Kidney glomerular epithelial cell (primary cell): ENCODE measurements at regions not wholly inside any gene's neighbourhood (a gene's known extent, or its start where the extent isn't known, plus 50 kb on each side); places are given as distances from the start of the nearest gene placed in this dataset.

ENCODE experiments used
- DNase-seq: peaks from one replicate; lab custom pipeline; 2025; lab: John Stamatoyannopoulos, UW

DNA sequence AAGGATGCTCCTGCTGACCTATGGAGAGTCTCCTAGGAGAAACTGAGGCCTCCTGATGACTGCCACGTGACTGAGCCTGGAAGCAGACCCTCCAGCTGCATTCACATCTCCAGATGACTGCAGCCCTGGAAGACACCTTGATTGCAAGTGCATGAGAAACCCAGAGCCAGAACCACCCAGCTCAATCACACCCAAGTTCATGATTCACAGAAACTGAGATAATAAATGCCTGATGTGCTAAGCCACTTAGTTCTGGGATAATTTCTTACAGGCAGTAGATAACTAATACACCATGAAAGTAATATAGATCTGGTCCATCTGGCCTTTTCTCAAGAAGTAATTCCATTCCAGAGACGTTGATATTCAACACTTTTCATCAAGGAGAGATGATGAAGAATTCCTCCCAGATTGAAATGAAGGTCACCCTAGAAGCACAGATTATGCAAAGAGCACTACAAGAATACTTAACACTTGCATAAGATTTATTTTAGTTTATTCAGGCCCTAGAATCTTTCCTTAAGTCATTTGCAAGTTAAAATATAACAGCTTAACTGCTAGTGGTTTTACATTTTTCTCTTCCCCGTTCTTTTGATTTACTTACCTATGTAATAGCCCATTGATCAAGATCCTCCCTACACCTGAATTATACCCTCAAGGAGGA, 208.2 kb upstream of the INHBA start:
- peak; percentile 76 for DNase-seq

GRCh38 chr7:41907444-41907843, 204.6 kb upstream of the INHBA start:
- DNase-seq: no peak

GRCh38 chr7:41900532-41900931, 197.6 kb upstream of the INHBA start:
- no peak for DNase-seq

DNA sequence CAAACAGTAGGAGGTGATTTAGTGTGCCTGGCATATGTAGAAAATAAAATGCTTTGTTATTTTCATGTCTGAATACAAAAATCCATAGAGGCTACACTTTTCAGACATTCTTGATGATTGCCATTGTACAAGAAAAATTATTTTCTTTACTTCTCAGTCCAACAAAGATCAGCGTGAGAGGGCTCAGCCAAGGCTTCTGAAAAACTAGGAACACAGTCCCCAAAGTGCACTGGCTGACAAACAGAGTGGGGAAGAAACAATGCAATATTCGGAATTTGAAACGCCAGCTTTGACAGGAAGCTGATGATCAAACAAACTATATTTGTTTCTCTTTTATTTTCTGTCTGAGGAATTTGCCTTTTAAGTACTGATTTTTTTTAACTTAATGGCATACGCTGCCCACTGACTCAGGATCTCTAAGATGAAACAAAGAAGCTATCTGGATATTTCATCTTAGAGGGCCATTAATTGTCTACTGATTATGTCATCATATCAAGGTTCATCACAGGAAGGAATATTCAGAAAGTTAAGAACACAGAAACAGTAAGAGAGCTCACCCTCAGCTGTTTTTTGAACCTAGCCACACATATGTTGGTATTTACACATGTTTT, 197.0 kb upstream of the INHBA start:
- DNase-seq: no peak

- DNase-seq: no peak
Measured at GRCh38 chr7:41893656-41894055, 190.8 kb upstream of the INHBA start.

GRCh38 chr7:41892356-41893100, 189.6 kb upstream of the INHBA start:
- no peak for DNase-seq

GRCh38 chr7:41891950-41892349, 189.1 kb upstream of the INHBA start:
- no peak for DNase-seq

GRCh38 chr7:41890631-41891274, 187.9 kb upstream of the INHBA start:
- DNase-seq: no peak

- no peak for DNase-seq
Measured at GRCh38 chr7:41889472-41889871, 186.6 kb upstream of the INHBA start.

DNA sequence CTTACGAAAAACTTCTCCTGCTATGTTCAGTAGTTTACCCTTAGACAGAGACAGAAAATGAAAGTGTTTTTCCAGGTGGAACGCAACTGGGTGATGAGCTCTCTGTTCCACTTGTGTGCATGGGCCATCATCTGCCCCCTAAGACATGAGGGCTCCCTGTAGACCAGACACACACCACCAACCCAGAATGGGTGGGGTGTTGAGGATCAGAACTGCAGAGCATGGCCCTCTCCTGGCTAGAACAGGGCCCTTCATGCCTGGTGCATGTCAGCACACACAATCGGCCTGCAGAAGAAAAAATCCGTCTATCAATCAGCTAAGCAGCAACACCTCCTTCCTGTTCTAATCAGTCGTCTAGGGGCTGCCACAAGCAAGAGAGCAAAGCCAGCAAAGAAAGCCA, 186.2 kb upstream of the INHBA start:
- no peak for DNase-seq

DNA sequence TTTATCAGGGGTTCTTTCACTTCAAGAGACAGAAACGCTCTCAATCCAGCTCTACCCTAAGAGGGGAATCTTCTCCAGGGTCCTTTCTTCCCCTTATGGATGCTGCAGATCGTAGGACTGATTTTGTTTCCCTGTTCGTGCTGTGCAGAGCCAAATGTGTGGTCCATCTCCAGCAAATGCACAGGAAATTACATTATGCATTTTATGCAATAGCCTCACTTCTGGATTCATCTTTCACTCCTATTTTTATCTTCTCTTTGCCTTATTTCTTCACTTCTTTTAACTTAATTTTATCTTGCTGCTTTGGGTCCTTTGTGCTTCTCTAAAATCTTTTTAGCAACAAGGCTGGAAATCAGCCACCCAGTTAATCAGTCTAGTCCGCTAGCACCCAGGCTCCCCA, 184.5 kb upstream of the INHBA start:
- no peak for DNase-seq

GRCh38 chr7:41886901-41887311, 184.0 kb upstream of the INHBA start:
- DNase-seq: peak; percentile 56

DNA sequence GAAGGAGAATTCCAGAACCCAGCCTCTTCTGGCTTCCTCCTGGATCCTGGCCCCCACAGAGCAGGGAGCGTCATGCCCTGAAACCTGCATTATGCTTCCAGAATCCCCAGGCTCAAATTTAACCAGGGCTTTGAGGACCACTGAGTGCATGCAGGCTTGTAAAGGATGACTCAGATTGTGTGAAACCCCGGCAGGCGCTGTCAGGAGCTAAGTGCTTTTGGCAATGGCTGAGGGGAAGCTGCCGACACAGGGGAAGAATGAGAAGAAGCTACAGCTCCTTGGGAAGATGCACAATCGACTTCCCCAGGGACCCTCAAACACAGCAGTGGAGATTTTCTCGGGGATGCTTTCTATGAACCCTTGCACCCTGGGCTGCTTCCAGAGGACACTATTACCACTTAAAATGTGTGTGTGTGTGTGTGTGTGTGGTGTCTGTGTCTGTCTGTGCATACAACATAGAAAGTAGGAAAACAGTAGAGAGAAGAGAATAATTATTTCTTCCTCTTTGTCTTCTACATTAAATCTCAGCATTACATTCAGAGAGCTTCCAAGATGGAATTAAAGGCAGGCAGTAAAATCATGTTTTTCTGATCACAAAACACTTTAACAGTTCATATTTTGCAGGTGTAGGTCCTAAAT, 183.5 kb upstream of the INHBA start:
- DNase-seq: no peak

GRCh38 chr7:41885748-41886147, 182.9 kb upstream of the INHBA start:
- no peak for DNase-seq

DNA sequence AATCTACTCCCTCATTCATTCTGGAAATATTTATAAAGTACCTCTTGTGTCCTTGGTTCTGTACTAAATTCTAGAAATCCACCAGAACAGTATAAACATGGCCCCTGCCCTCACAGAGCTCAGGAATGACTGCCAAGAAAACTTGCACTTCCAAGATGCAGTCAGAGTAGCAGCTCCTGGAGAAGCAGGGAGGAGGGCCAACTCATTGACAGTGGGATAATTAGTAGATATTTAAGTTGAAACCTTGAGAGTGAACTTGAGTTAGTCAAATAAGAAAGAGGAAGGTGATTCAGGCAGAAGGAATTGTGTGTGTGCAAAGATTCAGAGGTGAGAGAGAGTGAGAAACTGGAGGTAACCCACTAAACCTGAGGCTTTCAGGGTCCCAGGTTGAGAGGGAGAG, 182.2 kb upstream of the INHBA start:
- peak; percentile 77 for DNase-seq

- DNase-seq: no peak
Measured at GRCh38 chr7:41882745-41883420, 180.0 kb upstream of the INHBA start.

GRCh38 chr7:41882256-41882655, 179.4 kb upstream of the INHBA start:
- DNase-seq: no peak

GRCh38 chr7:41881331-41882130, 178.6 kb upstream of the INHBA start:
- no peak for DNase-seq

DNA sequence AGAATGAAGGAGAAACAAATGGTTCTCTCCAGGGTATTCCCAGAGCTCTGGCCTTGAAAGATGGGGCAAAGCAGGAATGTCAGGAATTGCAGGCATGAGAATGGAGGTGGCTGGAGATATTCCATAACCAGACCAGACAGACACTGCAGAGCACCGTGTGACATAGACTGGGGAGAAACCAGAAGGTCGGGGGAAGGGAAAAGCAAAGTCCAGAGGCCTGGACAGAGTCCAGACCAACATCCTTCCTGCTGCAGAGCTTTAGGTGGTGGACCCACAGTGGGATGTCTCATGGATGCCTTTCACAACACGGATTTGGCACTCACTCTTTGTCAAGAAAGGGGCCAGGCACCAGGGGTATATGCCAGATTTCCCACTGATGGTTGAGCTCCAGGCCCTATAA, 177.2 kb upstream of the INHBA start:
- DNase-seq: peak; percentile 76

- DNase-seq: no peak
Measured at GRCh38 chr7:41879403-41879802, 176.5 kb upstream of the INHBA start.
